KMS-11 (cell line): ENCODE measurements at regions not wholly inside any gene's neighbourhood (a gene's known extent, or its start where the extent isn't known, plus 50 kb on each side); places are given as distances from the start of the nearest gene placed in this dataset.

Experiments used
- H2AFZ ChIP-seq: fragments of 200-600 bp; sonication (generic); 2 replicates; pipeline ENCODE4 v1.6.1; 2016; ENCODE audit warnings: antibody characterized with exemption, mixed run types, low read depth
- H3K27ac ChIP-seq: fragments of 200-600 bp; sonication (generic); 2 replicates; pipeline ENCODE4 v1.6.1; 2016; ENCODE audit warnings: mild to moderate bottlenecking, mixed run types
- H3K27me3 ChIP-seq: fragments of 200-600 bp; sonication (generic); 2 replicates; pipeline ENCODE4 v1.6.1; 2017; ENCODE audit warnings: mild to moderate bottlenecking, low read depth, mixed run types, moderate library complexity; ENCODE audit not compliant: insufficient read depth
- H3K36me3 ChIP-seq: fragments of 200-600 bp; sonication (generic); 2 replicates; pipeline ENCODE4 v1.6.1; 2017; ENCODE audit warnings: mild to moderate bottlenecking, mixed run types; ENCODE audit not compliant: insufficient read depth
- H3K4me1 ChIP-seq: fragments of 200-600 bp; sonication (generic); 2 replicates; pipeline ENCODE4 v1.6.1; 2016; ENCODE audit warnings: mild to moderate bottlenecking, low read depth, mixed run types; ENCODE audit not compliant: poor library complexity, severe bottlenecking
- H3K4me2 ChIP-seq: fragments of 200-600 bp; sonication (generic); 2 replicates; pipeline ENCODE4 v1.7.0; 2016; ENCODE audit warnings: mild to moderate bottlenecking, mixed run types
- H3K4me3 ChIP-seq: fragments of 200-600 bp; sonication (generic); IDR thresholded peaks from 2 replicates; pipeline ENCODE4 v1.6.1; 2017; ENCODE audit warnings: low read depth, low read length, mixed read lengths; ENCODE audit not compliant: insufficient read depth
- H3K79me2 ChIP-seq: fragments of 200-600 bp; sonication (generic); 2 replicates; pipeline ENCODE4 v1.6.1; 2016; ENCODE audit warnings: low read depth, mixed run types; ENCODE audit not compliant: insufficient read depth
- H3K9ac ChIP-seq: fragments of 200-600 bp; sonication (generic); 2 replicates; pipeline ENCODE4 v1.6.1; 2016; ENCODE audit warnings: mild to moderate bottlenecking, mixed run types
- H4K20me1 ChIP-seq: fragments of 200-600 bp; sonication (generic); 2 replicates; pipeline ENCODE4 v1.6.1; 2016; ENCODE audit warnings: mild to moderate bottlenecking, mixed run types; ENCODE audit not compliant: insufficient read depth
- CTCF ChIP-seq: fragments of 200-600 bp; sonication (generic); conservative IDR thresholded peaks from 2 replicates; pipeline ENCODE4 v1.6.1; 2017; ENCODE audit warnings: low read depth, mild to moderate bottlenecking, antibody characterized with exemption, low read length, moderate library complexity, mixed read lengths

- Histone ChIP-seq H4K20me1 (no peaks in the 10 kb centered on the region), H3K27me3 (no peaks in the 10 kb centered on the region), H3K27ac (no peak overlapping the region), H3K4me3 (no peak overlapping the region), H3K79me2 (no peaks in the 10 kb centered on the region), H3K4me1 (no peaks in the 10 kb centered on the region), H3K36me3 (no peaks in the 10 kb centered on the region), H3K9ac (no peak overlapping the region), H2AFZ (no peak overlapping the region), H3K4me2 (no peak overlapping the region)
- TF ChIP-seq CTCF = no peak
Observed at GRCh38 chr3:107028626-107029025, 348.6 kb upstream of the CCDC54 start.

- Histone ChIP-seq H3K27me3 (no peaks in the 10 kb centered on the region), H3K4me1 (no peaks in the 10 kb centered on the region), H3K4me2 (no peak overlapping the region), H3K79me2 (no peaks in the 10 kb centered on the region), H3K9ac (no peak overlapping the region), H3K36me3 (no peaks in the 10 kb centered on the region), H2AFZ (no peak overlapping the region), H3K4me3 (no peak overlapping the region), H4K20me1 (no peaks in the 10 kb centered on the region), H3K27ac (no peak overlapping the region)
- no peak for TF ChIP-seq CTCF
Observed at GRCh38 chr3:107032111-107032510, 345.1 kb upstream of the CCDC54 start.

GRCh38 chr3:107034142-107034541 is 343.1 kb upstream of the CCDC54 start:
- Histone ChIP-seq H4K20me1 (no peaks in the 10 kb centered on the region), H3K4me2 (no peak overlapping the region), H3K36me3 (no peaks in the 10 kb centered on the region), H3K4me1 (no peaks in the 10 kb centered on the region), H3K79me2 (no peaks in the 10 kb centered on the region), H3K4me3 (no peak overlapping the region), H3K27me3 (no peaks in the 10 kb centered on the region), H3K9ac (no peak overlapping the region), H3K27ac (no peak overlapping the region), H2AFZ (no peak overlapping the region)
- TF ChIP-seq CTCF = no peak

- H3K79me2 ChIP-seq = no peaks in the 10 kb centered on the region
- H3K9ac ChIP-seq = no peak overlapping the region
- H2AFZ ChIP-seq = no peak overlapping the region
- no peaks in the 10 kb centered on the region for H4K20me1 ChIP-seq
- no peak overlapping the region for H3K4me3 ChIP-seq
- no peak for TF ChIP-seq CTCF
- H3K27ac ChIP-seq = no peak overlapping the region
- H3K27me3 ChIP-seq = no peaks in the 10 kb centered on the region
- no peaks in the 10 kb centered on the region for H3K36me3 ChIP-seq
- no peak overlapping the region for H3K4me2 ChIP-seq
- no peaks in the 10 kb centered on the region for H3K4me1 ChIP-seq
Observed at GRCh38 chr3:107035176-107035575, 342.1 kb upstream of the CCDC54 start.

GRCh38 chr3:107044677-107045076 is 332.6 kb upstream of the CCDC54 start:
- Histone ChIP-seq H4K20me1 (no peaks in the 10 kb centered on the region), H3K27me3 (no peaks in the 10 kb centered on the region), H3K79me2 (no peaks in the 10 kb centered on the region), H3K36me3 (no peaks in the 10 kb centered on the region), H3K9ac (no peak overlapping the region), H2AFZ (no peak overlapping the region), H3K4me1 (no peaks in the 10 kb centered on the region), H3K4me3 (no peak overlapping the region), H3K27ac (no peak overlapping the region), H3K4me2 (no peak overlapping the region)
- TF ChIP-seq CTCF = no peak
